GM13976 (cell line): ENCODE measurements at regions not wholly inside any gene's neighbourhood (a gene's known extent, or its start where the extent isn't known, plus 50 kb on each side); places are given as distances from the start of the nearest gene placed in this dataset.

Experiments used
- DNase-seq: peaks from one replicate; pipeline ENCODE4 v3.0.0; 2012; ENCODE audit warnings: low spot score
- CTCF ChIP-seq: IDR thresholded peaks from 2 replicates; pipeline ENCODE4 v1.5.1; 2012; ENCODE audit warnings: borderline replicate concordance, mild to moderate bottlenecking; ENCODE audit not compliant: insufficient read depth; ENCODE audit errors: extremely low read depth, missing control alignments, control extremely low read depth
- in situ Hi-C: fragments of 300-500 bp; cut with MboI; formaldehyde crosslinking; loops from one replicate; pipeline ENCODE4 v1.12.0; 2022; ENCODE audit warnings: low sequenced_read_pairs, mixed read lengths, inconsistent platforms; ENCODE audit not compliant: unreplicated experiment

- no peak for TF ChIP-seq CTCF
- no peak for DNase-seq
- in situ Hi-C loops: no loop called here
These were observed 973.1 kb downstream of the TMEM182 start for GRCh38 chr2:103734911-103735310.

DNA sequence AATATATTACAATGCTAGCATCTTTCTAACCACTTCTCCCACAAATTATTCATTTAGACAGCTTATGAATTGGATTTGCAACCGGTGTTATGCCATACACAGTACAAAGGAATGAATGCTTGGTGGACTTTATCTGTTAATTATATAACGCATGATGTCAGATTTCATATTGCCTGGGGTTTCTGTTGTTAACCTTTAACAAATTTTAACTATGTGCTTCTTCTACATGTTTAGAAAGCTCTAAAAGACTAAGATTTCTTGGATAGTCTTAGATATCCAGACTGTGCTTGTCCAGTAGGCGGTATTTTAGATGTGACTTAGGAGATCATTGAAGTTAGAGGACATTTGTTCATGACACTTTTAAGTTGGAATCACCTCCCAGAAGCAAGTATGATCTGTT lies 976.3 kb downstream of the TMEM182 start:
- DNase-seq: no peak
- no peak for TF ChIP-seq CTCF
- in situ Hi-C loops: no loop called here

GRCh38 chr2:103738606-103739005 lies 976.8 kb downstream of the TMEM182 start:
- no peak for TF ChIP-seq CTCF
- in situ Hi-C loops: no loop called here
- no peak for DNase-seq

- no peak for DNase-seq
- in situ Hi-C loops: no loop called here
- TF ChIP-seq CTCF: no peak
These were observed 977.4 kb downstream of the TMEM182 start for GRCh38 chr2:103739186-103739585.

DNA sequence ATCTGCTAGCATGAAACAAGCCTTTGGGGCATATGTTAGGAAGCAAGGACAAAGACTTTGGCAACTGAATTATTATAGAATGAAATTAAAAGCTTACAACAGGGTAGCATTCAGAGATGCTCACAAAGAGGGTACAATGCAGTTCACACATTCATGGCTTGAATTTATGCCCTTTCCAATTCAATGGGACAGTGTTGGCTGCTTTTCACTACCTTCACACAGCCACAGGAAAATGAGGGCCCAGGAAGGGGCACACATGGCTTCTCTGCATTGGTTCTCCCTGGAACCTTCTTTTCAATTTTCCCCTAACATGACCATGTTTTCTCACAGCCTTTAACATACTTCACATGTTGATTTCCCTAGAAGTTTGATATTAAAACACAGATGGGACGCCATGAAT lies 978.1 kb downstream of the TMEM182 start:
- no peak for DNase-seq
- in situ Hi-C loops: no loop called here
- TF ChIP-seq CTCF: no peak

DNA sequence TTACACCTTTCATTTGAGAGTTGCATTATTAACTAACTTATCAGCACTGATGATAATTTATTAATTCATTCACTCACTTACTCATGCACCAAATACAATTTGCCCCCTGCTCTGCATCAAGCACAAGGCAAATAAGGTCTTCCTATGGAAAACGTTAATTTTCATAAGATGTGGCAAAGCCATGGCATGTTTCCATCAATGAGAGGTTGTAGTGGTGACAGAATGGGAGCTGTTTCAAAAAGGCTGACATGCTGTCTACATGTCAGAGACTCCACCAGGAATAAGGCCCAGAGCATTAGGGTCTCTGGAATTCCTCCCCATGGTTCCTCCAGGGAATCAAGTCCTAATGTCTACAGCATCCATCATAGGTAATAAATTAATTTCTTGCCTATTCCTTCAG lies 978.8 kb downstream of the TMEM182 start:
- no peak for TF ChIP-seq CTCF
- in situ Hi-C loops: no loop called here
- DNase-seq: no peak

GRCh38 chr2:103743195-103743594 lies 981.4 kb downstream of the TMEM182 start:
- TF ChIP-seq CTCF: no peak
- in situ Hi-C loops: no loop called here
- DNase-seq: no peak
